Hepatocyte (in vitro differentiated cells): ENCODE measurements at regions not wholly inside any gene's neighbourhood (a gene's known extent, or its start where the extent isn't known, plus 50 kb on each side); places are given as distances from the start of the nearest gene placed in this dataset.

Experiments
- DNase-seq: peaks from one replicate; pipeline ENCODE4 v3.0.0-alpha.2; 2016; ENCODE audit warnings: low spot score
- H2AFZ ChIP-seq: fragments of 200-600 bp; sonication (generic); 2 replicates; pipeline ENCODE4 v1.6.0; 2016; ENCODE audit warnings: antibody characterized with exemption, mild to moderate bottlenecking
- H3K27ac ChIP-seq: fragments of 200-600 bp; sonication (generic); 2 replicates; pipeline ENCODE4 v1.5.1; 2016; ENCODE audit warnings: mild to moderate bottlenecking
- H3K27me3 ChIP-seq: fragments of 200-600 bp; sonication (generic); 2 replicates; pipeline ENCODE4 v1.6.1; 2016
- H3K36me3 ChIP-seq: fragments of 200-600 bp; sonication (generic); replicated peaks from 2 replicates; pipeline ENCODE4 v1.5.1; 2016; ENCODE audit warnings: low read depth; ENCODE audit not compliant: insufficient read depth
- H3K4me1 ChIP-seq: fragments of 200-600 bp; sonication (generic); 2 replicates; pipeline ENCODE4 v1.5.1; 2016; ENCODE audit warnings: mild to moderate bottlenecking, moderate library complexity; ENCODE audit not compliant: insufficient read depth
- H3K4me2 ChIP-seq: fragments of 200-600 bp; sonication (generic); 2 replicates; pipeline ENCODE4 v1.6.0; 2016
- H3K4me3 ChIP-seq: fragments of 200-600 bp; sonication (generic); 2 replicates; pipeline ENCODE4 v1.5.1; 2016; ENCODE audit warnings: mild to moderate bottlenecking
- H3K79me2 ChIP-seq: fragments of 200-600 bp; sonication (generic); 2 replicates; pipeline ENCODE4 v1.6.0; 2017; ENCODE audit warnings: mild to moderate bottlenecking
- H3K9me2 ChIP-seq: fragments of 200-600 bp; sonication (generic); replicated peaks from 2 replicates; pipeline ENCODE4 v1.6.0; 2017; ENCODE audit warnings: mild to moderate bottlenecking; ENCODE audit not compliant: insufficient read depth
- H3K9me3 ChIP-seq: fragments of 200-600 bp; sonication (generic); 2 replicates; pipeline ENCODE4 v1.5.1; 2016; ENCODE audit warnings: low read depth, mild to moderate bottlenecking
- H4K20me1 ChIP-seq: fragments of 200-600 bp; sonication (generic); 2 replicates; pipeline ENCODE4 v1.6.0; 2016; ENCODE audit warnings: mild to moderate bottlenecking; ENCODE audit not compliant: insufficient read depth, poor library complexity, severe bottlenecking
- EZH2 ChIP-seq: fragments of 200-600 bp; sonication (generic); IDR thresholded peaks from 2 replicates; pipeline ENCODE4 v1.6.1; 2016; ENCODE audit warnings: antibody characterized with exemption, mild to moderate bottlenecking, borderline replicate concordance
- EZH2phosphoT487 ChIP-seq: fragments of 200-600 bp; sonication (generic); IDR thresholded peaks from one replicate; pipeline ENCODE4 v1.6.1; 2018; ENCODE audit warnings: antibody characterized with exemption, mild to moderate bottlenecking, low read depth, moderate library complexity; ENCODE audit not compliant: unreplicated experiment, severe bottlenecking
- WGBS: methylation state at CpG from one replicate; pipeline ENCODE4 v1.1.6; 2016; ENCODE audit warnings: low lambda C conversion rate; ENCODE audit errors: missing lambda C conversion rate; 5-methylcytosine and 5-hydroxymethylcytosine counted together
- TF ChIP-seq, protein P1 (sequence below): fragments of 200-600 bp; sonication (generic); IDR thresholded peaks from 2 replicates; pipeline ENCODE4 v1.5.1; 2016; ENCODE audit warnings: antibody characterized with exemption, mild to moderate bottlenecking; ENCODE audit not compliant: poor library complexity

DNA sequence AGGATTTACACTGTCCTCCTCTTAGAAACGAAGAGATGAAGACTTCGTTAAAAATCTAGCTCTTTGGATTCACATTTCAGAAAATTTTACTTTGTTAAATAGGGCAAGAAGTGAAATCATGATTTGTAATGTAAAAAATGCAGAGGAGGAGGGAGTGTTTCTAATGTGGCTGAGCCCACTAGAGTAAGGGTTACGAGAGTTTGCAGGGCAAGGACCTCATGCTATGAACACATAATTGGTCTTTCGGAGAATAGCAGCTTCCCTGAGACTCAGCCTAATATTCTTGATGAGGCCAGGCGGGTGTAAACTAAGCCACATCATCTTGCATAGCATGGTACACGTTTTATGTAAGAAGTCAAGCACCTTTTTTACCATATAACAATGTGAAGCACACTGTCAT lies 191.0 kb upstream of the ADAMTS16 start:
- H3K36me3 ChIP-seq, result no peaks in the 10 kb centered on the region
- no peaks in the 10 kb centered on the region for H3K79me2 ChIP-seq
- no peak overlapping the region for H3K27ac ChIP-seq
- no peak overlapping the region for H3K4me3 ChIP-seq
- no peaks in the 10 kb centered on the region for H3K9me3 ChIP-seq
- no peak for TF ChIP-seq EZH2
- no peak for TF ChIP-seq EZH2phosphoT487
- TF ChIP-seq, protein P1, sequence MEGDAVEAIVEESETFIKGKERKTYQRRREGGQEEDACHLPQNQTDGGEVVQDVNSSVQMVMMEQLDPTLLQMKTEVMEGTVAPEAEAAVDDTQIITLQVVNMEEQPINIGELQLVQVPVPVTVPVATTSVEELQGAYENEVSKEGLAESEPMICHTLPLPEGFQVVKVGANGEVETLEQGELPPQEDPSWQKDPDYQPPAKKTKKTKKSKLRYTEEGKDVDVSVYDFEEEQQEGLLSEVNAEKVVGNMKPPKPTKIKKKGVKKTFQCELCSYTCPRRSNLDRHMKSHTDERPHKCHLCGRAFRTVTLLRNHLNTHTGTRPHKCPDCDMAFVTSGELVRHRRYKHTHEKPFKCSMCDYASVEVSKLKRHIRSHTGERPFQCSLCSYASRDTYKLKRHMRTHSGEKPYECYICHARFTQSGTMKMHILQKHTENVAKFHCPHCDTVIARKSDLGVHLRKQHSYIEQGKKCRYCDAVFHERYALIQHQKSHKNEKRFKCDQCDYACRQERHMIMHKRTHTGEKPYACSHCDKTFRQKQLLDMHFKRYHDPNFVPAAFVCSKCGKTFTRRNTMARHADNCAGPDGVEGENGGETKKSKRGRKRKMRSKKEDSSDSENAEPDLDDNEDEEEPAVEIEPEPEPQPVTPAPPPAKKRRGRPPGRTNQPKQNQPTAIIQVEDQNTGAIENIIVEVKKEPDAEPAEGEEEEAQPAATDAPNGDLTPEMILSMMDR, result no peak
- H3K27me3 ChIP-seq, result no peaks in the 10 kb centered on the region
- H3K9me2 ChIP-seq, result no peaks in the 10 kb centered on the region
- WGBS, result 75% methylated on average over 6 of the region's 6 CpGs
- no peak overlapping the region for H2AFZ ChIP-seq
- no peak overlapping the region for H3K4me2 ChIP-seq
- H3K4me1 ChIP-seq, result no peaks in the 10 kb centered on the region
- DNase-seq, result no peak
- H4K20me1 ChIP-seq, result no peaks in the 10 kb centered on the region

DNA sequence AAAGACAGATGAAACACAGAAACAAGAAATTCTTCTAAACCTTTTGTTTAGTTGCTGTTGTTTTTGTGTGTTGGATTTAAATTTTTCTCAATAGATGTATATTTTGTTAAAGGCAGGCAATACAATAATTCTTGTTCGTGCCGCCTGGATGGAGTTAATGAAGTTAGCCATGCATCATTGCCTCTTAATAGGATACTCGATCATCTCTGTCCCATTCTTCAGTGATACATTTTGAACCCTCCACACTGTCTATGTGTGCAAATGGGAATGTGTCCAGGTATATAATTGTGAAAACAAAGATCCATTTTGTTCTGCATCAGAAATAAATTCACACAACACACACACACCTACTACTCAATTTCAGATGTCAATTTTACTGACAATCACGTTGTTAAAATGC lies 186.6 kb upstream of the ADAMTS16 start:
- WGBS, result 82% methylated on average over 4 of the region's 4 CpGs

DNA sequence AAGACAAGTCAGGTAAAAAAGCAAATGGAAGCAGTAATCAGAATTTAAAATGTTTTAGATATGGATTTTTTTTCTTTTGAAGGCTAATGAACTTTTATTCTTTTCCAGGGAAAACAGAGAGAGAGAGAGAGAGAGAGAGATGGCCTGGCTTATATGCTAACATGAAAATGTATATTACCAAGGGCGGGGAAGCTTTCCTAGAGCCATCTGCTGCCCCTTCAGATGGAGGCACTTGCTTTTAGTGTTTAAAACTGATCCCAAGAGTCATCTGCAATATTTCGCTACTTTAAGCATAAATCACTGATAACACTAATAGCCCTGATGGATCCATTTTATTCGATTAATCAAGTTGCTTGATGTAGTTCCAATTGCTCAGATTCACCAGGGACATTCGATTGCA lies 186.1 kb upstream of the ADAMTS16 start:
- Histone ChIP-seq H3K9me2 (no peaks in the 10 kb centered on the region), H3K9me3 (no peaks in the 10 kb centered on the region), H3K4me2 (no peak overlapping the region), H3K4me3 (no peak overlapping the region), H3K36me3 (no peaks in the 10 kb centered on the region), H2AFZ (no peak overlapping the region), H3K27ac (no peak overlapping the region), H3K79me2 (no peaks in the 10 kb centered on the region), H3K4me1 (no peaks in the 10 kb centered on the region), H3K27me3 (no peaks in the 10 kb centered on the region), H4K20me1 (no peaks in the 10 kb centered on the region)
- 95% methylated on average over 4 of the region's 4 CpGs for WGBS
- no peak for TF ChIP-seq EZH2phosphoT487
- TF ChIP-seq, protein P1, result no peak
- no peak for TF ChIP-seq EZH2
- no peak for DNase-seq

More for the DNA sequence above, 186.6 kb upstream of the ADAMTS16 start:
- no peaks in the 10 kb centered on the region for H3K79me2 ChIP-seq
- no peaks in the 10 kb centered on the region for H3K9me2 ChIP-seq
- no peak overlapping the region for H3K4me3 ChIP-seq
- H3K27ac ChIP-seq, result no peak overlapping the region
- H3K36me3 ChIP-seq, result no peaks in the 10 kb centered on the region
- H3K9me3 ChIP-seq, result no peaks in the 10 kb centered on the region
- H2AFZ ChIP-seq, result no peak overlapping the region
- no peak overlapping the region for H3K4me2 ChIP-seq
- H4K20me1 ChIP-seq, result no peaks in the 10 kb centered on the region
- TF ChIP-seq, protein P1, result no peak
- no peak for TF ChIP-seq EZH2
- TF ChIP-seq EZH2phosphoT487, result no peak
- H3K27me3 ChIP-seq, result no peaks in the 10 kb centered on the region
- H3K4me1 ChIP-seq, result no peaks in the 10 kb centered on the region
- no peak for DNase-seq

DNA sequence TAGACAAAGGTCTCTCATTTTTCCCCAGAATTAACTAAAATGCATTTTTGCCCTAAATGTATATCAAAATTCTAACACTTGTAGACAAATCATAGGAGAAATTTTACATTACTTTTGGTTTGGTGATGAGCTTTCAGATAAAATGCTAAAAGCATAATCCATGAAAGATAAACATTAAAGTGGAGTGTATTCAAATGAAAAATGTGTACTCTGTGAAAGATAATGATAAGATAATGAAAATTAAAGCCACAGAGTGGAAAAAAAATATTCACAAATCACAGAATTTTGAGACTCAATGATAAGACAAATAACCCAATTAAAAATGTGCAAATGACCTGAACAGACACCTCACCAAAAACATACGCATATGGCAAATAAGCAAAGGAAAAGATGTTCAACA lies 176.9 kb upstream of the ADAMTS16 start:
- no peak overlapping the region for H2AFZ ChIP-seq
- no peak for TF ChIP-seq EZH2
- TF ChIP-seq EZH2phosphoT487, result no peak
- TF ChIP-seq, protein P1, result no peak
- H3K79me2 ChIP-seq, result no peaks in the 10 kb centered on the region
- no peak overlapping the region for H3K4me3 ChIP-seq
- WGBS, result 93% methylated on average over 1 of the region's 1 CpG
- H3K4me1 ChIP-seq, result no peaks in the 10 kb centered on the region
- no peaks in the 10 kb centered on the region for H3K36me3 ChIP-seq
- no peaks in the 10 kb centered on the region for H3K27me3 ChIP-seq
- H3K9me2 ChIP-seq, result no peaks in the 10 kb centered on the region
- H3K9me3 ChIP-seq, result no peaks in the 10 kb centered on the region
- no peaks in the 10 kb centered on the region for H4K20me1 ChIP-seq
- no peak overlapping the region for H3K27ac ChIP-seq
- no peak for DNase-seq
- no peak overlapping the region for H3K4me2 ChIP-seq
